GM18498 (cell line): ENCODE measurements at regions not wholly inside any gene's neighbourhood (a gene's known extent, or its start where the extent isn't known, plus 50 kb on each side); places are given as distances from the start of the nearest gene placed in this dataset.
"Not testable (repeated sequence)": the region's sequence is repeated elsewhere in the genome, so short reads cannot be mapped to it uniquely, and the experiment has no call there.

Experiments used
- ATAC-seq: cut with Tn5 transposase; IDR thresholded peaks from one replicate; pipeline ENCODE4 v1.9.1; 2021; ENCODE audit warnings: mild to moderate bottlenecking, moderate library complexity; ENCODE audit not compliant: unreplicated experiment

- no peak for ATAC-seq
Observed at GRCh38 chr12:78269620-78270019, 438.9 kb downstream of the NAV3 start.

DNA sequence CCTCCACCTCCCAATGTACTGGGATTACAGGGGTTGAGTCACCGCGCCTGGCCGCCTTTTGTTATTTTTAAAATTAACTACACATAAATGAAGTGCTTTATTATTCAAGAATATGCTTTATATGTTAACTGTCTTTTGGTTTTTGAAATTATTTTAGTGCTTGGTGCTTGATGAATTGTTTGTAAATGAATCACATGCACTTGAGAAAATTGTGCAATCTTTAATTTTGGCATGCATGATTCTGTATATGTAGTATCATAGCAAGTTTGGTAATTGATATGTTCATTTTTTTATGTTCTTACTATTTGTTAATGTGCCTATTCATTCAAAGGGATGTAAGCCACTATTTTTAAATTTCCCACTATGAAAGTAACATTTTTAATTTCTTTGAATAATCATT, 440.9 kb downstream of the NAV3 start:
- no peak for ATAC-seq

DNA sequence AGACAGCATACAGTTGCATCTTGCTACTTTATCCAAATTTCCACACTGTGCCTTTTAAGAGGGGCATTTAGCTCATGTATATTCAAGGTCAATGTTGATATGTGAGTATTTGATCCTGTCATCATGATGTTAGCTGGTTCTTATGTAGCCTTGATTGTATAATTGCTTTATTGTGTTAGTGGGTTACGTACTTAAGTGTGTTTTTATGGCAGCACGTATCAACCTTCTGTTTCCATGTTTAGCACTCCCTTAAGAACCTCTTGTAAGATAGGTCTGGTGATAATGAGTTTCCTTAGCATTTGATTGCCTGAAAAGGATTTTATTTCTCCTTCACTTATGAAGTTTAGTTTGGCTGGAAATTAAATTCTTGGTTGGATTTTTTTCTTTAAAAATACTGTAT, 445.2 kb downstream of the NAV3 start:
- ATAC-seq = no peak

- ATAC-seq = no peak
Observed at GRCh38 chr12:78278706-78279190, 448.1 kb downstream of the NAV3 start.

GRCh38 chr12:78279567-78279966, 448.9 kb downstream of the NAV3 start:
- ATAC-seq = no peak

DNA sequence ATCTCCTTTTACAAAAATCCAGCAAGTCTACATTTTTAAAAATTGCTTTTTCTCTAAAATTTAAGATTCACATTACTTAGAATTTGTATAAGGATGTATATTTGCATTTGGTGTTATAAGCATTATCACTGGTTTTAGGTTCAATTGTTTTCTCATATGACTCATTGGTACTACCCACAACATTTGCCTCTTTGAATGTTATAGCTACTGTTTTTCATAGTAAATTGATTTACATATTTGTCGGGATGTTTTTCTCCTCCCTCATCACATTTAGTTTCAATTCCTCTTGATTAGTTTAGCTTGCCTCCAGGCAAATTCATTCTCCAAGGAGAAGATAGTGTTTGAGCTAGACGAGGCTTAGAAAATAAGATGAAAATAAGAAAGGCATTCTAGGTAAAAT, 450.4 kb downstream of the NAV3 start:
- ATAC-seq = not testable (repeated sequence)

DNA sequence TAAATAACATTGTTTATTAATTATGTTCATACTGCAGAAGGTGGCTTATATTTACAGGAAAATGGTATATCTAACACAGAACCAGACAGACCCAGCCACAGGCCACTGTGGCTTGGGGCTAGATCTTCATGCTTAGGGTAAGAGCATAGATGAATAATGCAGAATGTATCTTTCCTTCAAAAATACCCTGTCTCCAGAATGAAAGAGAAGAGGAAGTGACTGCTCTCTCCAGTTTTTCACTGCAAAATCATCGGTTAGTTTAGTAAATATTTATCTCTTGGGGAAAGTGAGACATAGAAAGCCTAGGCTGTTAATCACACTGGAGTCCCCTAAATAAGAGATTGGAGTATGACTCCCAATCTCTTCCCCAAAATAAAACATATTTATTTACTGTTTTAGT, 453.7 kb downstream of the NAV3 start:
- no peak for ATAC-seq

DNA sequence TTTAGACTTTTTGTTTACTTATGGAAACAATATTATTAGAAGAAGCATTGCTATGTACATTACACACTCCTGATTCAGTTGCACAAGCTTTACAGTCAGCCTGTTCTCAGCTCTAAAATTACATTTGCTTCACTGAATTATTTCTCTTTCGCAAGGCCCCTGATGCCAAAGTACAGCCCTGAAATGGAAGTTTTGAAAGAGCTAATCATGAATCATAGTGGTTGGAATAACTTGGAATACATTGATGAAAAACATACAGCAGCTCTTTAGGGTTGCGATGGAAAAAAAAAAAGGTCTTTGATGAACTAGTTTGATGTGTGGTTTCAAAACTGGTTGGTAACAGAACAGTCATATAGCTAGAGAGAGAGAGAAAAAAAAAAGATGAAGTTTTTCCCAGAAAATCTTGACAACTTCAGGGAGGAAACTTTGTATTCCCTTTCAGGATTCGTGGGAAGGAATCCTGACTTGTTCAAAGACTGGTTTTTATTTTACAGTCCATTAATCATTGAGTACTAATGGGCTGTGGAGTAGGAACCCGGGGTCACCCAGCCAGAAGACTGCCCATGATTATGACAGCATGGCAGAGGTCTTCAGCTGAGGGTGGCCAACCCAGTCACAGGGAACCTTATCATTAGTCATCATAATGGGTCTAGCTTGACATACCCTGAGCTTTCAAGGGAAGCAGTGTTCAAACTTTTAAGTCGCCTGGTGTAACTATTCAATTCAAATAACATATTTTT, 460.1 kb downstream of the NAV3 start:
- no peak for ATAC-seq

DNA sequence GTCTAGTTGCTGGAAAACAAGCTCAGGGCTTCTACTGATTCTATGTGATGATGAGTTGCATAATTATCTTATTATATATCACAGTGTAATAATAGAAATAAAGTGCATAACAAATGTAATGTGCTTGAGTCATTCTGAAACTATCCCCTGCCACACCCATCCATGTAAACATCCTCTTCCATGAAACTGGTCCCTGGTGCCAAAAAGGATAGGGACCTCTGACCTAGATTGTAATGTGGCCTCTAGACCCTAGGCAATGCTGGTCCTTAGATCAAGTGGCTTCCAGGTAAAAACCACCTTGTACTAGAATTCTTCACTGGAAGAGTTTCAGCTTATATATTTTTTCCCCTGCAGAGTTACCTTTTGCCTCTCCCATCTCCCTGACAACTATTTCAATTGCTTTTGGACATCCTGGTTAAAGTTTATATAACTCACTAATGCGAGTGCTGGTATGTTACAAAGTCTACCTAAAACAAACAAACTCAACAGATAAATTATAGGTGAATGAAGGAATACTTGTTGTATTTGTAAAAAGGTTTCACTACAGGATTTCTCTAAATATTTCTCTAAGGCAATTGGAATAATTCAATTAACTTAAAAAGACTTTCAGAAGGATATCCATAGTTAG, 462.5 kb downstream of the NAV3 start:
- no peak for ATAC-seq

- ATAC-seq = not testable (repeated sequence)
Observed at GRCh38 chr12:78301282-78301681, 470.6 kb downstream of the NAV3 start.

GRCh38 chr12:78305808-78306207, 475.1 kb downstream of the NAV3 start:
- no peak for ATAC-seq

GRCh38 chr12:78306236-78306635, 475.5 kb downstream of the NAV3 start:
- ATAC-seq = no peak

DNA sequence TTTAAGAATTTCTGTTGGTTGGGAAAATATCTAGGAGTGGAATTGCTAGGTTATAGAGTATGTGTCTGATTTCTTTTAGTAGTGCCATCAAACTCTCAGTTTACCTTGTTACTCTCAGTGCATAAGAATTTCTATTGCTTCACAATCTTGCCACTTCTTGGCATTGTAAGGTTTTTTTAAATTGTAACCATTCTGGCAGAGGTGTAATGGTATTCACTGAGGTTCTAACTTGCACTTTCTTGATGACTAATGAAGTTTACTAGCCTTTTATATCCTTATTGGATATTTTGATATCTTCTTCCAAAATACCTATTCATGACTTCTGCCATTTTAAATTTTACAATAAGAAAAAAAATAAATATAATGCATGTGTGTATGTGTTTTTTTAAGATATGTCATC, 478.0 kb downstream of the NAV3 start:
- ATAC-seq = no peak

DNA sequence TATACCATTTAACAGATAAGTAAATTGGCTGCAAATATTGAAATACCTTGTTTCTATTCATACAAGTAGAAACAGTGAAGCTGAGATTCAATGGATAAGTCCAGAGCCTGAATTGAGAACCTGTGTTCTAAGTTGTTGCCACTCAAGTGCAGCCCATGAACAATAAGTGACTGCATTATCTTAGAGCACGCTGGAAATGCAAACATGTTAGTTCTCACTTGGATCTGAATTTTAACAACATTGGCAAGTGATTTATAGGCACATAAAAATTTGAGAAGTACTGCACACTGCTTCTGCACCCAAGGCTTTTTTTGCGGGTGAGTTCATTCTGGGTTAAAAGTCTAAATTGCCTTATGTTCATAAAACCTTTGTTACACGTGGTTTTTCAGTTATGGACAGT, 484.3 kb downstream of the NAV3 start:
- ATAC-seq = no peak

GRCh38 chr12:78316136-78316535, 485.4 kb downstream of the NAV3 start:
- ATAC-seq = no peak

GRCh38 chr12:78316631-78317468, 486.2 kb downstream of the NAV3 start:
- no peak for ATAC-seq

GRCh38 chr12:78321696-78322095, 491.0 kb downstream of the NAV3 start:
- no peak for ATAC-seq

- ATAC-seq = no peak
Observed at GRCh38 chr12:78323226-78323625, 492.5 kb downstream of the NAV3 start.

DNA sequence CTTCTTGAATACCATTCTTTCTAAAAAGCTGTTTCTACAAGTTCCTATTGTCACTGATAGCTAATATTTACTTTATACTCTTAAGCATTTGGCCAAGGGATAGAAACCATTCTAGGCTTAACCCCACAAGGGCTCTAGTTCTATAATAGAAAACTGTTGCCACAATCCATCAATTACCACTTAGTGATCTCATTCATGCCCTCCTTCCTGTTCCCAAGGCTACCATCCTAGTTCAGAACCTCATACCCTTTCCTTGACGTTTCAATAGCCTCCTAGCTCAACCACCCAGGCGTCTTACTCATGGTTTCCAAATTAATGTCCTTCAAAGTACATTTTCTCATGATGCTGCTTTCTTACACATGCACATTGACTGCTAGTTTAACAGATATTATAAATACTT, 493.5 kb downstream of the NAV3 start:
- no peak for ATAC-seq

DNA sequence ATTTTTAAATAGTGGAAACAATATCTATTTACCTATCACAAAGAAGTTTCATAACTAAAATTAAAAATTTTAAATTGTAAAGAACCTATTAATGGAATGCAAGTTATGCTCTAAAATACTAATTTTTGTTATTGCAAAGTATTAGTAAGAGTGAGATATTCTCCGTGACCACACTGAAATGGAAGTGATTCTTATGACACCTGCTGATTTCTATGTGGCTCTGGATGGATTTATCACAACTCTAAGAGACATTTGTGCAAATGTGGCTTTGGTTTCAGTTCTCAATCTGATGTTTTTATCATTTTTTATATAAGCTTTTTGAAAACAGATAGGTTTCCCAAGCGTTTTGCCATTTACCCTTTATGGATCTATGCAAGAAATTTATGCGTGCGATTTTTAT, 497.8 kb downstream of the NAV3 start:
- ATAC-seq = no peak

GRCh38 chr12:78330131-78330530, 499.4 kb downstream of the NAV3 start:
- ATAC-seq = no peak

DNA sequence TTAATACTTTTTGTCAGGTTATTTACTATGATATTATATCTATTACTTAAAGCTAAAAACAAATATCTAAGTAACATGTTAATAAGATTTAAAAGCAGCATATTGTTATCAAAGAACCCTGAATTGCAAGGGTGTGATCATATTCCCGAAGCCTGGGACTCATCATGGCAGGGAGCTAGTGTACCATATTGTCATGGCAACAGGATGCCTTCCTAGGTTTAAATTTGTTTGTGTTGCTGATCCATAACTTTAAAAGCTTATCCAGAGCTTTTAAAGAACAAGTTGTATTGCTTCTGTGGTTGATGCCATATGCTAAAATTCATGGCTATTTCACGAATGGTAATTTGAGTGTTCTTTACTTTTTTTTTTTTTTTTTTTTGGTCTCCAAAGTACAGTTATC, 500.5 kb downstream of the NAV3 start:
- ATAC-seq = no peak
